Epithelial cell of proximal tubule (primary cell): ENCODE measurements at regions not wholly inside any gene's neighbourhood (a gene's known extent, or its start where the extent isn't known, plus 50 kb on each side); places are given as distances from the start of the nearest gene placed in this dataset.
"Not testable (repeated sequence)": the region's sequence is repeated elsewhere in the genome, so short reads cannot be mapped to it uniquely, and the experiment has no call there.

Source experiments
- DNase-seq: peaks from one replicate; pipeline ENCODE4 v3.0.0-alpha.2; 2011; ENCODE audit warnings: low read depth
- H3K4me3 ChIP-seq: 2 replicates; pipeline ENCODE4 v1.5.1; 2011; ENCODE audit warnings: low read depth, mild to moderate bottlenecking, low read length
- TF ChIP-seq, protein P1 (sequence below): conservative IDR thresholded peaks from 2 replicates; pipeline ENCODE4 v1.5.1; 2012; ENCODE audit warnings: low read depth, mild to moderate bottlenecking, low read length

DNA sequence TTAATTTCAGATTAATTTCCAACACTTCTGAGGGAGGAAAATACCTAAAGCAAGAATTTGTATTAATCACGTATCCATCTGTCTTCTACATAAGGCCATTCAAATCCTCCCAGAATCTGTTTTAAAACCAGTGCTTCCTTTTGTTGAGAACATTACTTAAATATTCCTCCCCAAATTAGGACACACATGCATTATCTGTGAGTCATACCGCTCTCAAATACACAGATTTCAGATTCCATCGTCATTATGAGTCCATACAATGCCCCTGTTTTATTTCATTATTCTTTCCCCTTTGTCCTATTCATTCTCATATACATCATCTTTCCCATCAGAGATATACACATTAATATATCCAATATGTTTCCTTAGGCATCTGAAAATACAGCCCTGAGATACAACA, 57.3 kb upstream of the PRSS12 start:
- TF ChIP-seq, protein P1, sequence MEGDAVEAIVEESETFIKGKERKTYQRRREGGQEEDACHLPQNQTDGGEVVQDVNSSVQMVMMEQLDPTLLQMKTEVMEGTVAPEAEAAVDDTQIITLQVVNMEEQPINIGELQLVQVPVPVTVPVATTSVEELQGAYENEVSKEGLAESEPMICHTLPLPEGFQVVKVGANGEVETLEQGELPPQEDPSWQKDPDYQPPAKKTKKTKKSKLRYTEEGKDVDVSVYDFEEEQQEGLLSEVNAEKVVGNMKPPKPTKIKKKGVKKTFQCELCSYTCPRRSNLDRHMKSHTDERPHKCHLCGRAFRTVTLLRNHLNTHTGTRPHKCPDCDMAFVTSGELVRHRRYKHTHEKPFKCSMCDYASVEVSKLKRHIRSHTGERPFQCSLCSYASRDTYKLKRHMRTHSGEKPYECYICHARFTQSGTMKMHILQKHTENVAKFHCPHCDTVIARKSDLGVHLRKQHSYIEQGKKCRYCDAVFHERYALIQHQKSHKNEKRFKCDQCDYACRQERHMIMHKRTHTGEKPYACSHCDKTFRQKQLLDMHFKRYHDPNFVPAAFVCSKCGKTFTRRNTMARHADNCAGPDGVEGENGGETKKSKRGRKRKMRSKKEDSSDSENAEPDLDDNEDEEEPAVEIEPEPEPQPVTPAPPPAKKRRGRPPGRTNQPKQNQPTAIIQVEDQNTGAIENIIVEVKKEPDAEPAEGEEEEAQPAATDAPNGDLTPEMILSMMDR = no peak
- no peak for DNase-seq
- H3K4me3 ChIP-seq = no peak overlapping the region

DNA sequence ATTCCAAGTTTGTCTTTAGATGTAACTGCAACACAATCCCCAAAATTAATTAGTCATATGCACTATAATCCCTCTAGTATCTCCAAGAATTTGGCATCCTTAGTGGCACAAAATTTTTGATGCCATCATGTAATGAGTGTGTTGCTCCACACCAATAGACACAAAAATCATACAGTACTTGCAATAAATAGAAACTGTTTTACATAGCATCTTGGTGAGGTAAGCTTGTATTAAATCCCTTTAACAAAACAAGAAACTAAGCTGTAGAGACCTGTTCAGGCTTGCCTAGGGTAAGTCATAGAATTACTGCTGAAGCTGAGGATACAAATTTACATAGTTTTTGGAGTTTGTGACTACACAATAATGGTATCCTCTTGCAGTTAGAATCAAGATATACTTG, 64.5 kb upstream of the PRSS12 start:
- DNase-seq = no peak
- no peak overlapping the region for H3K4me3 ChIP-seq
- TF ChIP-seq, protein P1 = no peak

DNA sequence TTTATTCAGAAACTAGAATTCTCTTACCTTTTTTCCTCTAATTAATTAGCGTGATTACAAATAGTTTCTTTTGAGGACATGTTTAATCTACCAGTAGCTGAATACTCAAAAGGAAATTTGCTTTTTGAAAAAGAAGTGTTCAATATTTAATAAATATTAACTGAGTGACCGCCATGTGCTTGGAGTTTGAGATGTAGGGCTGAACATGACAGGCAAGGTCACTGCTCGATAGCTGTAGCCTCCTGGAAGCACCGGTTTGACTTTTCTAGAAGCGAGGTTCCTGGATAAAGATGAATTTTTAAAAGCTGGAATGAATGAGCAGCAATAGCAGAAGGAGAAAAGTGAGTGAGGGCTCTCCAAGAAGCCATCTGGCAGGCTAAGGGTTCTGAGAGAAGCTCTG, 65.0 kb upstream of the PRSS12 start:
- H3K4me3 ChIP-seq = not testable (repeated sequence)

DNA sequence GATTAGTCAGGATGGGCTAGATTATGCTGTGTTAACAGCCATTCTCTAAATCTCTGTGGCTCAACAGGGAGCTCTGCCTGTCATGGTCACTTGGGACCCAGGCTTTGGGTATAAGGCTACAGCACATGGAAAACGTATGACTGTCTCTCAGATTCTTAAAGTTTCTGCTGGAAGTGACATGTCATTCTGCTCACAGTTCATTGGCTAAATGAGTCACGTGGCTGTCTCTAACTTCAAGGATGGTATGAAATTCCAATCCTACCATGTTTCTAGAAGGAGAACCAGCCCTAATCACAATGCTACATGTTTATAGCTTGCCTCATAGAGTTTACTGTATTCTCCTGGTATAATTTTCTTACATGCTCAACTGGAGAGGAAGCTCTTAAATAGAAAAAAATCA, 65.6 kb upstream of the PRSS12 start:
- not testable (repeated sequence) for H3K4me3 ChIP-seq, DNase-seq

More for the DNA sequence above, 65.0 kb upstream of the PRSS12 start:
- DNase-seq = not testable (repeated sequence)

DNA sequence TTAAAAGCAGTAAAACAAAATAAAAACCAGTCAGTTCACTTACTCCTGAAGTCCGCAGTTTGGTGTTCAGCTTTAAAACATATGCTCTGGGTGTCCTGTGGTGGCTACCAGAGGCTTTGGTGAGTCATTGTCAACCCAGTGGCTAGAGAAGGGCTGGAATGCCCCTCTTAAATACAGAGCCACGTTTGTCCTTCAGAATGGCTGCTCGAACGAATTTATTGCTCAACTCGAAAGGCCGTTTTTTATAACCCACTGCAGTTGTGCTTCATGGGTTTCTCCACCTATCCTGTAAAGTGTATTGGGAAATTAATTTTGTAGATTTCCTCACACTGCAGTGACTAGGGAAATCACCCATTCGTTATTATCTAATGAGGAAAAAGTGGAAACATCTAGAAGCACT, 66.8 kb upstream of the PRSS12 start:
- not testable (repeated sequence) for H3K4me3 ChIP-seq, DNase-seq

DNA sequence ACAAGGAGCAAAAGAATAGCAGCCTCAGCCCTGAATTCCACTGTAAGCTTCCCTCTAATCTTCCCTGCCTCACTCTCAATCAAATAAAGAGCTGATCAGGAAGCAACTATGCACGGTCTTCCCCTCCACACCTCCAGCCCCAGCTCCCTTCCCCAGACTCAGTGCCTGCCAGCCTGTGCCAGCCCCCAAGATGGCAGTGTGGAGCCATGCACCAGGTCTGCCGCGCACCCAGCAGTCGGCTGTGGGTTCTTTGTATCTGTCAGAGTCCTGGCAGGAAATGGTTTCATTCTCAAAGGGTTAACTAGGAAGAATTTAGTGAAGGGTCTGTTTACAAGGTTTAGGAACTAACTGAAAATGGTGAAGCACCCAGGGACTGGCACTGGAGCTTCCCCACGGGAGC, 71.3 kb upstream of the PRSS12 start:
- not testable (repeated sequence) for DNase-seq, H3K4me3 ChIP-seq
- TF ChIP-seq, protein P1 = peak; percentile 59

DNA sequence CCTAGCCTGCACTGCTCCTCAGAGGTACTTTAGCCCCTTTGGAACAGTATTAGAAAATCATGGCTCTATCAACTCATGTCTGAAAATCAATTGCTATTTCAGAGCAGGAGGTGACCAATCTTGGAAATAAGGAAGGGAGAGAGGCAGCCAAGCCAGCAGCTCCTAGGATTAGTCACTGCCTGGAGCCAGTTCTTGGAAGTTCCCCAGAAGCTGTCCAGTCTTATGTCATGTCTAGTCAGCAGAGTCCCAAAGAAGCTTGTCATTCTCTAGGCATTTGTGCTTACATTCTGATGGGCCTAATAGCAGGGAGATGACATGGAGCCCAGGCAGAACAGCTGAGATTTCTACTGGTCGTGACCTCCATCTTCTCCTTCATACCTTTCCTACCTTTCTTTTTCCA, 76.1 kb upstream of the PRSS12 start:
- H3K4me3 ChIP-seq, DNase-seq: not testable (repeated sequence)

DNA sequence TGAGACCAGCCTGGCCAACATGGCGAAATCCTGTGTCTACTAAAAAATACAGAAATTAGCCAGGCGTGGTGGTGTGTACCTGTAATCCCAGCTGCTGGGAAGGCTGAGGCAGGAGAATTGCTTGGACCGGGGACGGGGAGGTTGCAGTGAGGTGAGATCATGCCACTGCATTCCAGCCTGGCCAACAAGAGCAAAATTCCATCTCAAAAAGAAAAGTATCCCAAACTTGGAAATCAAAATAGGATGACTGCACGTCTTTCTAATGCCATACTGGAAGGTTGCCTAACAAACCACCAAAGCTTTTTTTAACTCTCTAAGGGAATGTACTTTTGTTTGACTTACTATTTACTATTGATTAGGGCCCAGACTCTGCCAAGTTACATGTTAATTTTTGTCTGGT, 79.6 kb upstream of the PRSS12 start:
- DNase-seq = not testable (repeated sequence)

DNA sequence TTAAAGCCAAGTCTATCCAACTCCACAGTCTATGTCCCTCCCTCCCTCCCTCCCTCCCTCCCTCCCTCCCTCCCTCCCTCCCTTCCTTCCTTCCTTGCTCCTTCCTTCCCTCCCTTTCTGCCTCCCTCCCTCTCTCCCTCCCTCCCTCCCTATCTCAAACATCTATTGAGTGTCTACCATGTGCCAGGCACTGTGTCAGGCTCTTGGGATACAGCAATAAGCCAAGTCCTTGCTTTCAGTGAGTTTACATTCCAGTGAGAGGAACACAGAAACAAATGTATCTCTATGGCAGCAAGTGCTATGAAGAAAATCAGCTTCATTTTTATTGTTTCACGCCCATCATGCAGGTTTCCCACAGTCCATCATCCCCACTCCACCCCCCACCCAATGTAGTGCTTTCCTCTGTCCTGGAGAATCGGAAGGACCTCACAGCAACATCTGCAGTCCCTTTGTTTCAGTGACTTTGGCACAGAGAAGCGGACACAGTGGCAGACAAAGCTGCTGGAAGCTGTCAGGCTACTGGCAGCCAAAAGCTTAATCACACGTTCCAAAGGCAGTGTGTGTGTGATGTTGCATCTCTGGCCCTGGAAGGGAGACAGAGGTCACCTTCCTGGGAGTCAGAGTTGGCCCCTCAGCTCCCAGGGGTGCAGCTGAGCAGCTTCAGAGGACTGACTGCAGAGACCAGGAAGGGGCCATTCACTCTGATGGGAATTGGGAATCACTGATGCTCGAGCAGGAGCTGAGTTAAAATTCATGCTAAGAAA, 81.0 kb upstream of the PRSS12 start:
- not testable (repeated sequence) for DNase-seq, H3K4me3 ChIP-seq

More for the DNA sequence above, 79.6 kb upstream of the PRSS12 start:
- H3K4me3 ChIP-seq = not testable (repeated sequence)

DNA sequence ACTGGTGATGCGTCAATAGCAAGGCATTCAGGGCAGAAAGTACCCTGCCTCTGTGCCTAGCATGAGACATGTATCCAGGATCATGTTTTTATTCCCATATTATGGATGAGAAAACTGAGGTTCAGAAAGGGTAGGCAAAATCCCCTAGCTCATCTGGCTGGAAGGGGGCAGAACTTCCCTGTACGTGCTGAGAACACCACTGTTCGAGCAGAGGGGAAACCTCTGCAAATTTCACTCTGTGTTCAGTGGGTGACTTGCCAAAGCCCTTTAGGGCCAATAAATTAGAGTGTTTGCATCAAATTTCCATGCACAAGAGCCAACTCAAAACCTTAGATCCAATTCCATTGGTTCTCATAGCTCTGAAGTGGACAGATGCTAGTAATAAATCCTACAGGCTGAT, 82.6 kb upstream of the PRSS12 start:
- DNase-seq, H3K4me3 ChIP-seq: not testable (repeated sequence)

DNA sequence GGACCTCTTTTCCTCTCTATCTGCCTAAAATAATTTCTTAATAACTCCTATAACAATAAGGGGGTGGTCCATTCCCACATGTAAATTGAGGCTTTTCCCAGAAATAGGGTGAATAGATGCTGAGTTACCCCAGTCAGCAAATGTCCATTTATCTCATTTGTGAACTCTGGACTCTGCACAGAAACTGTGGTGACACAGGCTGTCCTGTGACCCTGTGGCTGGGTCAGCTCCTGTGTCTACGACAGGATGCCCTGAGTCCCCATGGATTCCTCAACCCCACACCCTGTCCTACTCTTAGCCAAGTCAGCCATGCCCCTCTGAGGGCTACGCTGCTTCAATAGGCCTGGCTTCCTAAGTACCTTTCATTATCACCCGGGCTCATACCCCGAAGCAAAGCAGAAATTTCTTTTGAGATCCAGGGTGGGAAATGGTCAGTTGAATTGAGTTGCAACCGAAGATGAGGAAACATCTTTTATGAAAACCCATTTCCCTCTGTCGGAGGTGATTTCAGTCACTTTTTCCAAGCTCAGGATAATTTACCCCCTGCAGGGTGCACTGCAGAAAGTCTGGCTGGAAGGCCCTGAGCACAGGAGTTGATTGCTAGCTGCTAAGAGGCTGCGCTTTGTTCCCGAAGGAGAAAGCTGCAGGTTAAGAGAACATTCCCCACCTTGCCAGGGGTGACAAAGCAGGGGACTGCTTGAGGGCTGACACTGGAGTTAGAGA, 89.5 kb upstream of the PRSS12 start:
- DNase-seq, H3K4me3 ChIP-seq: not testable (repeated sequence)

DNA sequence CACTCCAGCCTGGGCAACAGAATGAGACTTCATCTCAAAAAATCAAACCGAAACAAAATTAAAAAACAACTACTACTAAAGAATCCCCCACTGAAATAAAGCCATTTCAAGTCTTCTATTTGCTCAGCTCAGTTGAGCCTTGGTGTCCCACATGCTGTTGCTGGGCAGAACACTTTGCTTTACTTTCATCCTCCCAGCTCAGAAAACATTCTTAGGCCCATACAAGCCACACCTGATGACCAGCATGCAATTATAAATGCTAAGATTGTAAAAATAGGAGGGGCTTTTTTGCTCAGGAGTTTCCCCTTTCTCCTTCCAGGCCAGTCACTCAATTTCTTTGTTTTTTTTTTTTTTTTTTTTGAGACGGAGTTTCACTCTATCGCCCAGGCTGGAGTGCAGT, 94.6 kb upstream of the PRSS12 start:
- H3K4me3 ChIP-seq, DNase-seq: not testable (repeated sequence)

DNA sequence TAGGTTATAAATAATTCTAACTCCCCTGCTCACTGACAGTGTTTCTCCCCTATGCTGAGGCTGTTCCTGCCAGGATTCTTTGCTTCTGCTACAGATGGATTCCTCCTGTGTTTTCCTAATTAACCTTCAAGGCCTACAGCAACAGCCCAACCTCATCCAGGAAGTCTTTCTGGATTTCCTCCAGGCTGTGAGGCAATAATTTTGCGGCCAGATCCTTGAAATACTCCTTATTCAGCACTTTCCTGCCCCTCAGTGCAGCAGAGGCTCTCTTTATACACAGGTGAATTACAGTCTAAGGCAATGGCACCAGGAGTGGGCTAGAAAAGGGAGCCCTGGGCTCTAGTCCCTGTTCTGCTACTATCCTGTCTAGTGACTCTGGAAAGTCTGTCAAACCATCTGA, 102.1 kb upstream of the PRSS12 start:
- not testable (repeated sequence) for H3K4me3 ChIP-seq, DNase-seq

DNA sequence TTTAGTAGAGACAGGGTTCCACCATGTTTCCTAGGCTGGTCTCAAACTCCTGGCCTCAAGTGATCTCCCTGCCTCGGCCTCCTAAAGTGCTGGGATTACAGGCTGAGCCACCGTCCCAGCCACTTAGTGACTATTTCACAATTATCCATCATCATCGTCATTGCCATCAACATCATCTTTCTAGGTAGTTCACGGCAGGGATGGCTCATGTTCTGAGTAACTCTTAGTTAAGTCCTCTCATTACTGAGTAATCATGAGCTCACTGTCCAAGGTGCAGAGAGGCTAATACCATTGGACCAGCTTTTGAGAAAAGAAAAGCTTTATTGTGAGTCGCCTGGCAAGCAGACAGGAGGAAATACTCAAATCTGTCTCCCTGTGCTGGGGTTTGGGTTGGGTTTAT, 108.6 kb upstream of the PRSS12 start:
- DNase-seq = not testable (repeated sequence)

DNA sequence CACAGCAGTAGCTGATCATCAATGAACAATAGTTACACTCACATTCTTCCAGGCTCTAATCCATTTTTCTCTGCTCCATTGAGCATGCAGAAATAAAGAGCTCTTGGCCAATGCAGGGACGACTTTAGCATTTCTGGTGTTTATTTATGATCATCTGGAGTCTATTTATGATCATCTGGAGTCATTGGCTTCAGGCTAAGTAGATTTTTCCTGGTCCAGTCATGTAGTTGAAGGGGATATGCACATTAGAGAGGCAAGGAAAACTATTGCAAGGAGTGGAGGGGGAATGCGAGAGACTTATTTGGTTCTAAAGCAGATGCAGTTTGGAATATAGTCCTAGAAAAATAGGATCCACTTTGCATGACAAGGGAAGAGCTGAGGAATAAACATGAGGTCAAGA, 113.0 kb upstream of the PRSS12 start:
- DNase-seq, H3K4me3 ChIP-seq: not testable (repeated sequence)

More for the DNA sequence above, 108.6 kb upstream of the PRSS12 start:
- not testable (repeated sequence) for H3K4me3 ChIP-seq
